ENCODE measurements at regions not wholly inside any gene's neighbourhood (a gene's known extent, or its start where the extent isn't known, plus 50 kb on each side); places are given as distances from the start of the nearest gene placed in this dataset.

GRCh38 chr4:8771666-8772065, 100.0 kb downstream of the HMX1 start:
- TF ChIP-seq CTCF (IDR thresholded peaks at IDR 0.05) (no peak), POLR2A (IDR thresholded peaks at IDR 0.05) (no peak), POLR2AphosphoS5 (IDR thresholded peaks at IDR 0.05) (no peak)
